Limb (tissue), 2 donors: ENCODE measurements at regions not wholly inside any gene's neighbourhood (a gene's known extent, or its start where the extent isn't known, plus 50 kb on each side); places are given as distances from the start of the nearest gene placed in this dataset.
"Not testable (repeated sequence)": the region's sequence is repeated elsewhere in the genome, so short reads cannot be mapped to it uniquely, and the experiment has no call there.

Experiments used
- DNase-seq, 2 donors: peaks; one replicate each; pipeline ENCODE4 v3.0.0-alpha.2; 2016; ENCODE audit errors: extremely low spot score in 2 of 2

DNA sequence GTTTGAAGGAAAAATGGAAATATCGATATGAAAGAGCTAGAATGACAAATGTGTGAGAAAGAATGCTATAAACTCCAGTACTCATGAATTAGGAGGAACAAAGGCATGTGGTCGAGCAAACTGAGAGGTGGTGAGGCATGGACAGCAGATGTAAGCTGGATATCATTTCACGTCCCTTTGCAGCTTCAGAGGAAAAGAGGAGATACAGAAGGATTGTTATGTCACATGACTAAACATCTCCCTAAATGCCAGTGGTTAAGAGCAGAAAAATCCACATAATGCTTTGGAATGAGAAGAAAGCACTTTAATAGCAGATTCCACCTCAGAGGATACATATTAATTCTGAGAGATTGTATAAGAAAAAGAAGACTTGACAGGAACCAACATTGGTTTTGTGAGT, 248.7 kb downstream of the ZIC4 start:
- DNase-seq: no peak

DNA sequence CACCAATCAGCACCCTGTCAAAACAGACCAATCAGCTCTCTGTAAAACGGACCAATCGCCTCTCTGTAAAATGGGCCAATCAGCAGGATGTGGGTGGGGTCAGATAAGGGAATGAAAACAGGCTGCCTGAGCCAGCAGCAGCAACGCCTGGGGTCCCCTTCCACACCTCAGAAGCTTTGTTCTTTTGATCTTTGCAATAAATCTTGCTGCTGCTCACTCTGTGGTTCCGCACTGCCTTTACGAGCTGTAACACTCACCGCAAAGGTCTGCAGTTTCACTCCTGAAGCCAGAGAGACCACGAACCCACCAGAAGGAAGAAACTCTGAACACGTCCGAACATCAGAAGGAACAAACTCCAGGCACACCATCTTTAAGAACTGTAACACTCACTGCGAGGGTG, 251.4 kb downstream of the ZIC4 start:
- DNase-seq: not testable (repeated sequence)

DNA sequence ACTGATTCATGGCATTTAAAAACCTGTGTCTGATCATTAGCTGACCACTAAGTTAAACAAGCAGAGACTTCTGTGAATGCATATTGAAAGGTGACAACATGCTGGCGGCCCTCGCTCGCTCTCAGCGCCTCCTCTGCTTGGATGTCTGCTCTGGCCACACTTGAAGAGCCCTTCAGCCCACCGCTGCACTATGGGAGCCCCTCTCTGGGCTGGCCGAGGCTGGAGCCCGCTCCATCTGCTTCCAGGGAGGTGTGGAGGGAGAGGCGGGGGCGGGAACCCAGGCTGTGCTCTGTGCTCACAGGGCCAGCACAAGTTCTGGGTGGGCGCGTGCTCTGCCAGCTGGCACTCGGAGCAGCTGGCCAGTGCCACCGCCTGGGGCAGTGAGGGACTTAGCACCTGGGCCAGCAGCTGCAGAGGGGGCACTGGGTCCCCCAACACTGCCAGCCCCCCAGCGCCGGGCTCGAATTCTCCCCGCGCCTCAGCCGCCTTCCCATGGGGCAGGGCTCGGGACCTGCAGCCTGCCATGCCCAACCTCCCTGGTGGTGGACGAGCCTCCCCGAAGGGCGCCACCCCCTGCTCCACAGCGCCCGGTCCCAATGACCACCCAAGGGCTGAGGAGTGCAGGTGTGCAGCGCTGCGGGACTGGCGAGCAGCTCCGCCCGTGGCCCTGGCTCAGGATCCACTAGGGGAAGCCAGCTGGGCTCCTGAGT, 252.4 kb downstream of the ZIC4 start:
- no peak for DNase-seq

DNA sequence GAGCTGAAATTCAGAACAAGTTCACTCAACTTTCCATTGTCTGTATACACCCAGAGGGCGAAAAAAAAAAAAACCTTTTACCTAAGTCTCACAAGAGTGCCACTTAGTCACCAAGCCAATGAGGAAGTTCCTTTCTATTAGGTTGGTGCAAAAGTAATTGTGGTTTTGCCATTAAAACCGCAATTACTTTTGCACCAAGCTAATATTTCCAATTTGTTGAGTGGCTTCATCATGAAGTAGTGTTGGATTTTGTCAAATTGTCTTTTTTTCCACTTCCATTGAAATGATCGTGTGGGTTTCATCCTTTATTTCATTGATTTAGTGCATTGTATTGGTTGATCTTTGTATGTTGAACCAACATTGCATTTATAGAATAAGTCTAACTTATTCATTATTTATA, 253.9 kb downstream of the ZIC4 start:
- no peak for DNase-seq

DNA sequence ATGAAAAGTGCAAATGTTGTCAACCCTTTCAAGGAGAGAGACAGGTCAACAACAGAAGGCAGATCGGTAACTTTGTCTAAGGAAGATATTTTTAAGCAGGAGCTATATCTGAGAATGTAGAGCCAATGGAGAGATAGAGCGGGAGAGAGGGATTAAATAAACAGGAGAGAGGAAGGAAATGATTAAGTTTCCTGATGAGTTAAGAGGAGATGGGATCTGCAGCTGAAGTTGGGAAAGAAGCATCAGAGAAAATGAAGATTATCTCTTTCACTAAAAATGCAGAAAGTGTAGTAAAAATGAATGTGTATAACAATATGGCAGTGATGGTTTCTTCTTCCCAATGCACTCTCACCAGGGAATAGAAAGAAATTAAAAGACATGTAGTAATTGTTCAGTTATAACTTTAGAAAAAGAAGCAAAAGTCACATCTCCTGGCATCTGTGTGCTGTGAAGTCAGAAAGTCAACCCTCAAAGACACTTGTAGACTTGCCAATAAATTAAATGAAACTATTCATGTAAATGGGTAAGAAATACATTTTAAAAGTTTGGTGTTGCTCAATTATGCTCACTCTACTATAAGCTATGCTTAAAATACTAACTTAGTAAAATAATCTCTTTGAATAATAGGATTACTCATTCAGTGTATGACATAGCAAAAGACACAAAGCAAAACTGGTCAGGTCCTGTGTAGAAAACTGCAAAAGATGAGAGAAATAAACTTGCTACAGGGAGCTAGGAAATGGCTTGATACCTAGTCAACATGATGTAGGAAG, 264.6 kb downstream of the ZIC4 start:
- no peak for DNase-seq

DNA sequence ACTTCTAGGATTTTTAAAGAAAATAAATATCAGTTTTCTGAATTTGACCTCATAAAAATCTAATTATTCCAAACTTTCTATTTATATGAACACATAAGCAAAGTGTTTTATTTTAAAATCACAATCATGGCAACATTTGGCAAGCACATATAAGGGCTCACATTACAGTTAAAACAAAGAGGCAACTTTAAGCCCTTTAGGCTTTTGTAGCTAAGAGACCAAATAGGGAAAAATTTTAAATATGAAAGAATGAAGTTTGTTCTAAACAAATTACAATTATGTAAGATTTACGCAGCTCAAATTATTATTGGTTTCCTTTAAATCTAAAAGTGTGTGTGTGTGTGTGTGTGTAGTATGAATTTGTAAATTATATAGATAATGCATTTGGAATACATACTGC, 267.0 kb downstream of the ZIC4 start:
- DNase-seq: no peak

DNA sequence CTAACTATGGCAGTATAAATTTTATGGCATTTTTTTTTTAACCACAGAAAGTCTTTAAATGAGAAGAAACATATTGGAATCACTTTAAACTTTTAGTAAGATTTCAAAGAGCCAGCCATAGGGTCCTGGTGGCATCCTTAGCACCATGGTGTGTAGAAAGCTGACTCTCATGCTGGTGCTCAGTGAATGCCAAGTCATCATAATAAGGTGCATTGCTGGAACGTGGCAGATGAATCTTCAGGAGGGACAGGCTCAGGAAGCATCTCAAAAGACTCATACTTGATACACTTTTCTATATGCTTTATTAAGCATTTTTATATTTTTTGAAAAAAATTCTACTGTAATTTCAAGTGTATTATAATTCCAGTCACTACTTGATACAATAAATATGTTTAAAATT, 274.2 kb downstream of the ZIC4 start:
- DNase-seq: no peak

DNA sequence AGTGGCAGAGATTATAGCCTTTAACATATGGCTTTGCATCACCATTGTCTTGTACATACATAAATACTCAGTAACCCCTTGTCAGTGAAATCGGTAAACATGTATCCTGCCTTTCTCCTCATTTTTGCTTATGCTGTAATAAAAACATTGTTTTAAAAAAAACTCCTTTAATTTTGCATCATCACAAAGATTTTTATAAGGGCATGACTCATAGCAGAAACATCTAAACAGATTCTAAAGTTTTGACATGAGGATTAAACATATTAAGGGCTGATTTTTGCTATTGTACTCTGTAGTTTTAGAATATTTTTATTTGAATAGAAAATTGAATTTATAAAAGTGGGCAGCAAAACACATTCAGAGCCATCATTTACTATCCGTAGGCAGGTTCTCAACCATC, 275.9 kb downstream of the ZIC4 start:
- no peak for DNase-seq

DNA sequence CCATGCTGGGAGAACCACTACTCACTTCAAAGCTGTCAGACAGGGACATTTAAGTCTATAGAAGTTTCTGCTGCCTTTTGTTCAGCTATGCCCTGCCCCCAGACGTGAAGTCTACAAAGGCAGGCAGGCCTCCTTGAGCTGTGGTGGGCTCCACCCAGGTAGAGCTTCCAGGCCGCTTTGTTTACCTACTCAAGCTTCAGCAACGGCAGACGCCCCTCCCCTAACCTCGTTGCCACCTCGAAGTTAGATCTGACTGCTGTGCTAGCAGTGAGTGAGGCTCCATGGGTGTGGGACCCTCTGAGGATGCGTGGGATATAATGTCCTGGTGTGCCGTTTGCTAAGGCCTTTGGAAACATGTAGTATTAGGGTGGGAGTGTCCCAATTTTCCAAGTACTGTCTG, 276.7 kb downstream of the ZIC4 start:
- DNase-seq: no peak

DNA sequence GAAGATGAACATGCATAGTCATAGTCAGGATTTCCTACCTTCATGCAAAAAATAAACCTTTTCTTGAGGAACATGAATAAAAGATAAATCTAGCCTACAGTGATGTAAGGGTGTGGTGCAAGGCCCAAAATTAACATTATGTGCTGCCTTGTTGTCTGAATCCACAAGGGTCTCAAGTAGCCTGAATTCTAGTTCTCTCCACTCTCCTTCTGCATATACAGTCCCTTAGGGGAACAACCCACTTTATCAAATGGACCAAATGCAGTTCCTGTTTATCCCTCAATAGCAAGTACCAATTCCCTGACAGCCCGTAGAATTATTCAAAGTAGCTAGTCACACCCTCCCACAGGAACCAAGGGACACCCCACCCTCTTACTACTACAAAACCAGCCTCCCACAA, 284.0 kb downstream of the ZIC4 start:
- DNase-seq: no peak

DNA sequence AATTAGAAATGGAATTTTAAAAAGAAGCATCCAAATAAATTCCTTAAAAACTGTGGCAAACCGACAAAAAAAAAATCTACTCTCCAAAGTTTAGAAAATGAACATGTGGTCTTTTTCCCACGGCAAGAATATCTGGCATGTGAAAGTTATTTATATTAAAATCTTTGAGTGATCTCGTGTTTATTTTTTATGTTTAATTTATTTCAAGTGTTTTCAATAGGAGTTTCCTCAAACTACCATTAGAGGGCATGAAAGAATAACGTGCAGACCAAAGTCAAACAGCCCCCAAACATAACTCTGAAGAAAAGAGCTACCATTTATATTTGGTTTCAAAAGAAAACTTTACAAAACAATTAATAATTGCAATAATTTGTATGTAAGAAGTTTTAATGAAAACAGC, 286.4 kb downstream of the ZIC4 start:
- peak in 1 of 2 donors; percentile 39 for DNase-seq

DNA sequence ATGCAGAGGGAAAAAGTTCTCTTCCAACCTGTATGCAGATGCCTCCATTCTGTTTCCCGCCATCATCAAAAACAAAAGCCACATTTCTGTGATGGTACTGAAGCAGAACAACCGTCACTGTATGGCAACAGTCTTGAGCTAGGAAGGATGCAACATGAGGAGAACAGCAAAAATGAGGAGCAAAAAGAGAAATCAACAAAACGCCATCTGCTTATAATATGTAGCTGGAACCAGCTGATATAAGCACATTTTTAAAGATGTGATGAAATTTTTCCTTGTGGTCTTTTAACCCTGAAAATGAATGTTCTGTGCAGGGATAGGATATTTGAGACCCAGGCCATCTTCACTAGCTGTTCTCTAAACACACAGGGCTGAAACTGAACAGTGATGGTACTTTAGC, 287.0 kb downstream of the ZIC4 start:
- no peak for DNase-seq

DNA sequence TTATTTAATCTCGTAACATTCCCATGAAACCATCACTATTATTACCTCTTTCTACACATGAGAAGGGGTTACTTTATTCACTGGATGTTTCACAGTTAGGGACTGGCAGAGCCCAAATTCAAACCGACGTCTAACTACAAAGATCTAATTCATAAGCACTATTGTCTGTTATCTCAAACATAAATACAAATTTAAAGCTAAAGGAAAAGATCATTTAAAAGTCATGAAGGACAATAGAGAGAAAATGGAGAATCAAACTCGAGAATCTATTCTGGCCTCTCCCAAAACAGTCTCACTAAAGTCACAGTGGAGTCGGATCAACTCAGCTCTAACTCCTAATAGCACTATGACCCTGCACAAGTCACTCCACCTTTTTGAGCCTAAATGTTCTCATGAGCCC, 287.7 kb downstream of the ZIC4 start:
- DNase-seq: no peak

DNA sequence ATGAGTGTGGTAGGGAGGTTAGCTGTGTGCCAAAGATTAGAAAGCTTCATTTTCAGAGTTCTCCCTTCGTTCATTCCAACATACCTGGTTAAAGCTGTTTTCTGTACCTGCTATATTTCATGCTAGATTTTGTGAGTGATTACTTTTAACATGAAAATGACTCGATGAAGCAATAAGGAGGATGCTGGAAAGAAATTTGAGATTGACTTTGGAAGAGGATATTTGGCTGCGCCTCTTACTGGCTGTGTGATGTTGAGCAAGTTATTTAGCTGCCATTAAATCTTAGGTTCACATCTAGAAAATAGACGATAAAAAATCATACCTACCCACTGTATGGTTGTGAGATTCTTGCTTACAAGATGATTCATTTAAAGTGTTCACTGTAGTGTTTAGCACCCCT, 288.7 kb downstream of the ZIC4 start:
- no peak for DNase-seq

DNA sequence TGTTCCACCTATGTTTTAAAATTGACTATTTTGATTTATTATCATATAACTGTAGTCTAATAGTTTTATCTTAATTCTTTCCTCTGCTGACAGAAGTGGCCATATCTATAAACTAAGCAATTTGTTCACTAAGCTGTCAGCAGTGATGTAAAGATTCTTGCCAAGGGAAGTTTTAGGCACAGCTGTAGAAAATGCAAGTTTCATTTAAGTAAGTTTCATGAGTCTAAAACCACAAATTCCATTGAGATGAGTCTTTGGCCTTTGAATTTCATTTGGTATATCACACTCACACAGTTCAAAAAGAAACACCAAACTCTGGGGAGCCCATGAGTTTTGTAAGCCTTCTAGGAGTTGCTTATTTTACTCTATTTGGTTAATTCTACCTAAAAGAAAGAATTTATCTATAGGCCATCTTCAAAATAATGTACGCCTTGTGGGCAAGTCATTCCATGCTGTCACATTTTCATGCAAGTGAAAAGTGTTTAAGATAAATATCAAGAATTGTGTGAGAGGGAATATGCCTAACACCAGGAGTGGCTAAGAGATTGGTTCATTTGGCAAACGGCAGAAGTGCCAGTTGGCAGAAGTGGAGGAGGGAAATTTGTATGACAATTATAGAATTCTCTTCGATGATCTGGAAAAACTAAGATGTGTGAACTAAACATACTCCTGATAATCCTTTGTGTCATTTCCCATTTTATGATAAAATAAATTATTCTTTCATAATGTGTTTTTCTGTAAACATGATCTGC, 292.9 kb downstream of the ZIC4 start:
- no peak for DNase-seq

DNA sequence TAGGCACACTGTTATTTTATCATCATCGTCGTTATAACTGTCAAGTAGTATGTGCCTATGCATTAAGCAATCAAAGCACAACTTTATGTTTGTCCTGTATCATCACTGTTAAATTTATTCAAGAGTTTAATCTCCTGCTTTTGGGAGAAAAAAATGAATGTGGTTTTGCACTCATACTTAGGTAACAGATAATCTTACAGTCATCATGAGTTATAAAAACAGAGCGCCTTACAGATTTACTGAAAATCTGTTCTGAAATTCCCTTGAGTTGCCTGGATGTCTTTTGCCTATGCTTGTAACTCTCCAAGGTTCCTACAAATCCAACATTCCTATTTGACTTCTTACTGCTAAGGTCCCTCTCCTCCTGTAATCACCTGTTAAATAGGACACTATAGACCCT, 307.3 kb downstream of the ZIC4 start:
- no peak for DNase-seq

DNA sequence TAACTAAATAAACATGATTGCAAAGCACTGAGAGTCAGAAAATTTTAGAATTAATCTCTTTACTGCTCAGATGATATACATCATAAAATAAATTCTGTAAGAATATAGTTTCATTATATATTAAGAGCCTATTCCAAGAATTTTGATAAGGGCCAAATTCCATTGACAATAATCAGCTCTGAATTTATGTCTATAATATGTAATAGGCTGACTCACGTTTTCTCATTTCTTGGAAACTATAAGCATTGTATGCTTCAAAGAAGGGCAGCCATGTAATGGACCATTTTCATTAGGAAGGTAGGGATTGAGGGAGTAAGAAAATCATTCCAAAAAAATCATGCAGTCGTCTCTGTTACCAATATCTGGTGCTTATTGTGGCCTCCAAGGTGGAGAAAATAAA, 315.9 kb downstream of the ZIC4 start:
- DNase-seq: no peak

DNA sequence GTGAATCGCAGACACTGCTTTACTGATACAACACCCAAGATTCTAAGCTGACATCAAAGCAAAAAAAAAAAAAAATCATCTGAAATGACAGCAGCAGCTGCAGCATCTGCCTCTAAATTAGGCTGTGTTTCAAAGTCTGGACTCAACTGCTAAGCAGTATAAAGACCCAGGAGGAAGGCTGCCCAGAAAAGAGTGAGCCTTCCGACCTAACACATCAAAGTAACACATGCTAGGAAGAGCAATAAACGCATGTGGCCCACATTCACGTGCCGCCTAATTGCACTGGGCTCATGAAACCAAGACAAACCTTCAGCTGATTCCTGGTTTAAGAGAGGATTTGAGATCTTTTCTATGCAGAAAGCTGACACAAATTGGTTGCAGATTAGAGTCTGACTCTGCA, 317.1 kb downstream of the ZIC4 start:
- peak; percentile 3 to 29 for DNase-seq

DNA sequence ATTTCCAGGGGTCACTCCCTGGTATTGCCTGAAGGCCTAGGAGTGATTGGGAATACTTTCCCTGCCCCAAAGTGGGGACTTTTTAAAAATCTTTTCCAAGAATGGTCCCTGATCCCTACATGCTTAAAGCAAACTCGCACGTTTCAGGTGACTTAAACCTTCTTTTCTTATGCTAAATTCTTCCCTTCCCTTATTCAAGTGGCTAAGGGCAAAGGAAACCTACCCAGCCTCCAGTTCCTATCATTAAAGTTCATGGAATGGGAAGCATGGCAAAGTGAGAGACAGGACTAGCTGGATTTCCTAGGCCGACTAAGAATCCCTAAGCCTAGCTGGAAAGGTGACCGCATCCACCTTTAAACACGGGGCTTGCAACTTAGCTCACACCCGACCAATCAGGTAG, 346.8 kb downstream of the ZIC4 start:
- not testable (repeated sequence) for DNase-seq

DNA sequence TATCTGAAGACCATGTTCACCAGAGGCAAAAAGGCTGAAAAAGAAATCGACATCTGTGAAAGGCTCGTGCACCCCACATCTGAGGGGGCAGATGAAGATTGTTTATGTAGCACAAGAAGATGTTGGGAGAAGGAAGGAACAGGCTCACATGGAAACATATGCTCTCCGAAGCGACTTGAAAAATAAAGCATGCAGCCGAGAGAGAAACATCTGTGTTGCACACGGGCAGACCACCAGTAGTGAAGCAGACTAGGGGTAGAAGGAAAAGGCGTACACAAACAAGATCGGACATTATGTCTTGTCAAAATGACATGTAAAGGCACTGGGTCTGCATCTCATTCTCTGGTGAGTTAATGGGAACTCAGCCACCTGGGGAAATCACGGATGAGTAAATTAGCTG, 356.5 kb downstream of the ZIC4 start:
- DNase-seq: peak; percentile 31 to 38

DNA sequence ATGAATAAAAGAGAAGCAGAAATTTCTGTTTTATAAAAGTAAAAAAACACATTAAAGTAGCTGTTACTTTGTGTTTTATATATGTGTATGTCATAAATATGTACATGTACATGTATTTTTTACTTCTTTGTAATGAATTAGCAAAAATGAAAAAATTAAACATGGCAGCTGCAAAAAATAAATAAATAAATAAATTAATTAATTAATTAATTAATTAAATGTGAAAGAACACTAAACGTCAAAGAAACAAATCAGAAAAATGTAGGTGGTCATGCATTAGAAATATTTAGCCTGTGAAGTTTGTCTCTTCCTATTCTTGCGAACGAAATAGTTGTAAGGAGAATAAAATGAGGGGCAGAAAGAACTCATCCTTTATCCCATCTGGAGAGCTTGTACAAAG, 357.0 kb downstream of the ZIC4 start:
- no peak for DNase-seq

DNA sequence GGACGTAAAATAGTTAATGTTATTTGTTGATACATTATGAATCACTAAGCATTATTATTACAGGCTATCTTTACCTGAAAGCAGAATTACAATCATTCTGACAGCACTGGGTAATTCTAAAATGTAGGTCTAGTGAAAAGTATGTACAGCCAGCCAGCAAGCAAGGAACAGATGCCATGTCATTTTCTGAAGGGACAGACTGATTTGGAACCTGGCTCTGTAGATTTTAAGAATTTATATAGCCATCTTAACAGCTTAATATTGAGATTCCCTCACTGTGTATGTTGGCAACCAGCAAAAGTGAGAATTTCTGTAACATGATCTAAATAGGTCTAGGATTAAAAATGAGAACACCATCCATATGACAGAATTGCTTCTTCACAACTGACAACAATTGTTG, 359.4 kb downstream of the ZIC4 start:
- DNase-seq: no peak

DNA sequence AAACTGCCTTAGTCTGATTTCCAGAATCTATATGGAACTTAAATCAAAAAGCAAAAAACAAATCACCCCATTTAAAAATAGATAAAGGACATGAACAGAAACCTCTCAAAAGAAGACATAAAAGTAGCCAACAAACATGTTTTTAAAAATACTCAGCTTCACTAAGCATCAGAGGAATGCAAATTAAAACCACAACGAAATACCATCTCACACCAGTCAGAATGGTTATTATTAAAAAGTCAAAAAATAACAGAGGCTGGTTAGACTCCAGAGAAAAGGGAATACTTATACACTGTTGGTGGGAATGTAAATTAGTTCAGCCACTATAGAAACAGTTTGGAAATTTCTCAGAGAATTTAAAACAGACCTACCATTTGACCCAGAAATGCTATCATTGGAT, 367.9 kb downstream of the ZIC4 start:
- DNase-seq: no peak
